Activated naive CD8-positive, alpha-beta T cell treated with anti-CD3 and anti-CD28 coated beads, Interleukin-2, amount 10 ng/mL, durations not matched to agents 7 days and 5 days (primary cell): ENCODE measurements at regions not wholly inside any gene's neighbourhood (a gene's known extent, or its start where the extent isn't known, plus 50 kb on each side); places are given as distances from the start of the nearest gene placed in this dataset.

Source experiments
- ATAC-seq: fragments of 150-1000 bp; cut with Tn5 transposase; one replicate; pipeline ENCODE4 v1.10.0; 2021; ENCODE audit warnings: low read depth, moderate library complexity
- POLR2A ChIA-PET: fragments of 350-600 bp; sonication (Branson Sonifier 250); formaldehyde crosslinking; loops from one replicate; lab custom pipeline; 2021; ENCODE audit warnings: antibody characterized with exemption; lab: Charles Lee
- DNase-seq: peaks from one replicate; pipeline ENCODE4 v3.0.0; 2021
- H3K27ac Mint-ChIP-seq: one replicate; pipeline ENCODE4 v1.8.0; 2022; ENCODE audit warnings: mild to moderate bottlenecking, mixed read lengths
- H3K27me3 Mint-ChIP-seq: one replicate; pipeline ENCODE4 v1.8.0; 2022; ENCODE audit warnings: mild to moderate bottlenecking, moderate library complexity, mixed read lengths
- H3K36me3 Mint-ChIP-seq: one replicate; pipeline ENCODE4 v1.8.0; 2021; ENCODE audit warnings: mild to moderate bottlenecking, mixed read lengths
- H3K4me1 Mint-ChIP-seq: one replicate; pipeline ENCODE4 v1.8.0; 2021; ENCODE audit warnings: mixed read lengths
- H3K4me3 Mint-ChIP-seq: one replicate; pipeline ENCODE4 v1.8.0; 2022; ENCODE audit warnings: mild to moderate bottlenecking, moderate library complexity, mixed read lengths
- H3K9me3 Mint-ChIP-seq: one replicate; pipeline ENCODE4 v1.8.0; 2021; ENCODE audit warnings: mixed read lengths

- Mint-ChIP-seq H3K4me1 (no peaks in the 10 kb centered on the region), H3K9me3 (peaks cover 1% of the 10 kb centered on the region), H3K27me3 (no peaks in the 10 kb centered on the region), H3K4me3 (no peak overlapping the region), H3K36me3 (no peaks in the 10 kb centered on the region), H3K27ac (no peak overlapping the region)
- no peak for ATAC-seq
- DNase-seq, result no peak
- POLR2A ChIA-PET, result no interaction called here
These were observed 698.6 kb downstream of the CCSER2 start for GRCh38 chr10:85026878-85027467.

- Mint-ChIP-seq H3K36me3 (no peaks in the 10 kb centered on the region), H3K27me3 (no peaks in the 10 kb centered on the region), H3K4me3 (no peak overlapping the region), H3K27ac (no peak overlapping the region), H3K9me3 (peaks cover 2% of the 10 kb centered on the region), H3K4me1 (no peaks in the 10 kb centered on the region)
- ATAC-seq (no peak), DNase-seq (no peak)
- POLR2A ChIA-PET, result no interaction called here
These were observed 704.6 kb downstream of the CCSER2 start for GRCh38 chr10:85032981-85033380.

GRCh38 chr10:85036661-85037060 lies 708.3 kb downstream of the CCSER2 start:
- peaks cover 10% of the 10 kb centered on the region for H3K9me3 Mint-ChIP-seq
- no peak overlapping the region for H3K27ac Mint-ChIP-seq
- DNase-seq, result no peak
- no peaks in the 10 kb centered on the region for H3K4me1 Mint-ChIP-seq
- H3K27me3 Mint-ChIP-seq, result no peaks in the 10 kb centered on the region
- H3K4me3 Mint-ChIP-seq, result no peak overlapping the region
- POLR2A ChIA-PET, result no interaction called here
- H3K36me3 Mint-ChIP-seq, result no peaks in the 10 kb centered on the region
- ATAC-seq, result no peak

GRCh38 chr10:85039311-85039710 lies 710.9 kb downstream of the CCSER2 start:
- DNase-seq (no peak), ATAC-seq (no peak)
- no peaks in the 10 kb centered on the region for H3K4me1 Mint-ChIP-seq
- peaks cover 12% of the 10 kb centered on the region for H3K9me3 Mint-ChIP-seq
- H3K36me3 Mint-ChIP-seq, result no peaks in the 10 kb centered on the region
- no peak overlapping the region for H3K27ac Mint-ChIP-seq
- no peaks in the 10 kb centered on the region for H3K27me3 Mint-ChIP-seq
- H3K4me3 Mint-ChIP-seq, result no peak overlapping the region
- POLR2A ChIA-PET, result no interaction called here

- no peak for DNase-seq
- peaks cover 9% of the 10 kb centered on the region for H3K9me3 Mint-ChIP-seq
- H3K4me3 Mint-ChIP-seq, result no peak overlapping the region
- no peak for ATAC-seq
- no peaks in the 10 kb centered on the region for H3K36me3 Mint-ChIP-seq
- H3K27me3 Mint-ChIP-seq, result no peaks in the 10 kb centered on the region
- POLR2A ChIA-PET, result no interaction called here
- no peaks in the 10 kb centered on the region for H3K4me1 Mint-ChIP-seq
- H3K27ac Mint-ChIP-seq, result no peak overlapping the region
These were observed 714.8 kb downstream of the CCSER2 start for GRCh38 chr10:85043207-85043606.

GRCh38 chr10:85045046-85045445 lies 716.7 kb downstream of the CCSER2 start:
- peaks cover 5% of the 10 kb centered on the region for H3K9me3 Mint-ChIP-seq
- ATAC-seq, result no peak
- H3K27me3 Mint-ChIP-seq, result no peaks in the 10 kb centered on the region
- H3K4me3 Mint-ChIP-seq, result no peak overlapping the region
- no peak for DNase-seq
- no peaks in the 10 kb centered on the region for H3K4me1 Mint-ChIP-seq
- H3K27ac Mint-ChIP-seq, result no peak overlapping the region
- POLR2A ChIA-PET, result no interaction called here
- H3K36me3 Mint-ChIP-seq, result no peaks in the 10 kb centered on the region

GRCh38 chr10:85047170-85047834 lies 718.9 kb downstream of the CCSER2 start:
- Mint-ChIP-seq H3K9me3 (peaks cover 5% of the 10 kb centered on the region), H3K36me3 (no peaks in the 10 kb centered on the region), H3K4me3 (no peak overlapping the region), H3K27me3 (no peaks in the 10 kb centered on the region), H3K4me1 (no peaks in the 10 kb centered on the region), H3K27ac (no peak overlapping the region)
- POLR2A ChIA-PET, result no interaction called here
- no peak for ATAC-seq
- DNase-seq, result no peak

- no peaks in the 10 kb centered on the region for H3K4me1 Mint-ChIP-seq
- POLR2A ChIA-PET, result no interaction called here
These were observed 719.6 kb downstream of the CCSER2 start for GRCh38 chr10:85047979-85048378.

GRCh38 chr10:85048644-85049043 lies 720.3 kb downstream of the CCSER2 start:
- Mint-ChIP-seq H3K27me3 (no peaks in the 10 kb centered on the region), H3K4me1 (no peaks in the 10 kb centered on the region), H3K9me3 (peaks cover 5% of the 10 kb centered on the region), H3K27ac (no peak overlapping the region), H3K36me3 (no peaks in the 10 kb centered on the region), H3K4me3 (no peak overlapping the region)
- POLR2A ChIA-PET, result no interaction called here
- DNase-seq, result no peak
- no peak for ATAC-seq

More at GRCh38 chr10:85047979-85048378, 719.6 kb downstream of the CCSER2 start:
- Mint-ChIP-seq H3K4me3 (no peak overlapping the region), H3K36me3 (no peaks in the 10 kb centered on the region), H3K9me3 (peaks cover 5% of the 10 kb centered on the region), H3K27ac (no peak overlapping the region), H3K27me3 (no peaks in the 10 kb centered on the region)
- ATAC-seq (no peak), DNase-seq (no peak)

GRCh38 chr10:85060944-85061343 lies 732.6 kb downstream of the CCSER2 start:
- no peak overlapping the region for H3K27ac Mint-ChIP-seq
- POLR2A ChIA-PET, result no interaction called here
- no peaks in the 10 kb centered on the region for H3K27me3 Mint-ChIP-seq
- H3K4me1 Mint-ChIP-seq, result no peaks in the 10 kb centered on the region
- H3K9me3 Mint-ChIP-seq, result peaks cover 2% of the 10 kb centered on the region
- no peak for DNase-seq
- H3K36me3 Mint-ChIP-seq, result no peaks in the 10 kb centered on the region
- no peak overlapping the region for H3K4me3 Mint-ChIP-seq
- no peak for ATAC-seq

GRCh38 chr10:85061401-85061800 lies 733.0 kb downstream of the CCSER2 start:
- Mint-ChIP-seq H3K9me3 (peaks cover 2% of the 10 kb centered on the region), H3K4me3 (no peak overlapping the region), H3K36me3 (no peaks in the 10 kb centered on the region), H3K4me1 (no peaks in the 10 kb centered on the region), H3K27ac (no peak overlapping the region), H3K27me3 (no peaks in the 10 kb centered on the region)
- no peak for ATAC-seq
- POLR2A ChIA-PET, result no interaction called here
- no peak for DNase-seq

GRCh38 chr10:85067955-85068354 lies 739.6 kb downstream of the CCSER2 start:
- Mint-ChIP-seq H3K4me3 (no peak overlapping the region), H3K9me3 (no peaks in the 10 kb centered on the region), H3K36me3 (no peaks in the 10 kb centered on the region), H3K27ac (no peak overlapping the region), H3K4me1 (no peaks in the 10 kb centered on the region), H3K27me3 (no peaks in the 10 kb centered on the region)
- POLR2A ChIA-PET, result no interaction called here
- DNase-seq (no peak), ATAC-seq (no peak)

- Mint-ChIP-seq H3K36me3 (no peaks in the 10 kb centered on the region), H3K4me1 (no peaks in the 10 kb centered on the region), H3K27me3 (no peaks in the 10 kb centered on the region), H3K9me3 (no peaks in the 10 kb centered on the region), H3K27ac (no peak overlapping the region), H3K4me3 (no peak overlapping the region)
- ATAC-seq (no peak), DNase-seq (no peak)
- POLR2A ChIA-PET, result no interaction called here
These were observed 752.5 kb downstream of the CCSER2 start for GRCh38 chr10:85080934-85081333.

GRCh38 chr10:85098835-85099521 lies 770.6 kb downstream of the CCSER2 start:
- Mint-ChIP-seq H3K9me3 (no peaks in the 10 kb centered on the region), H3K4me1 (no peaks in the 10 kb centered on the region), H3K27ac (no peak overlapping the region), H3K27me3 (no peaks in the 10 kb centered on the region), H3K36me3 (no peaks in the 10 kb centered on the region), H3K4me3 (no peak overlapping the region)
- ATAC-seq (no peak), DNase-seq (no peak)
- POLR2A ChIA-PET, result no interaction called here
